K562 (cell line): ENCODE measurements at regions not wholly inside any gene's neighbourhood (a gene's known extent, or its start where the extent isn't known, plus 50 kb on each side); places are given as distances from the start of the nearest gene placed in this dataset.

Experiments used
- ATAC-seq: fragments of 200-7000 bp; cut with Tn5 transposase; 3 replicates; pipeline ENCODE4 v1.9.1; 2020; ENCODE audit warnings: moderate library complexity
- BruUV-seq: library from RNA; stranded (reverse); fragments of 400-500 nt; replicated peaks from 2 replicates; lab custom pipeline; 2021; lab: Mats Ljungman, UMichigan
- CTCF ChIA-PET: fragments of 300-600 bp; formaldehyde crosslinking; extraction: SDS; loops from one replicate; lab custom pipeline; 2021; ENCODE audit warnings: low intra/inter-chr PET ratio; lab: Yijun Ruan, JAX
- POLR2A ChIA-PET: fragments of 300-600, 350-650 bp; sonication (Branson Sonifier 250); formaldehyde crosslinking; extraction: SDS; loops from one replicate; lab custom pipeline; 2021; ENCODE audit warnings: antibody characterized with exemption, inconsistent platforms; lab: Yijun Ruan, JAX
- DNase-seq, 4 experiments: peaks; one replicate each; pipeline versions ENCODE4 v3.0.0 to v3.0.0-alpha.2; 2011 to 2018; ENCODE audit warnings: low spot score in 3 of 4, mixed read lengths in 3 of 4; ENCODE audit errors: extremely low read depth in 1 of 4
- FAIRE-seq: peaks from 2 replicates; lab custom pipeline; 2011; peaks lifted over from hg19 to GRCh38; lab: Jason Lieb, UNC
- H2AFZ ChIP-seq: 2 replicates; pipeline ENCODE4 v1.6.0; 2011; ENCODE audit warnings: low read depth, low read length, control low read depth, inconsistent platforms
- H3K27ac ChIP-seq: fragments of 200-600 bp; 3 replicates; pipeline ENCODE4 v1.8.0; 2011; ENCODE audit warnings: low read depth, mild to moderate bottlenecking, control low read depth, inconsistent platforms, low read length, moderate library complexity, mixed read lengths; ENCODE audit errors: extremely low read depth
- H3K27me3 ChIP-seq, 2 experiments: fragments of 300-600 bp in 1 of 2; 2 replicates in 1 of 2; 3 replicates in 1 of 2; pipeline versions ENCODE4 v1.6.0 to v1.8.0; 2011; ENCODE audit warnings: inconsistent platforms in 2 of 2, low read length in 2 of 2, mild to moderate bottlenecking in 1 of 2, mixed read lengths in 1 of 2, moderate library complexity in 1 of 2; ENCODE audit not compliant: control insufficient read depth in 2 of 2, insufficient read depth in 2 of 2
- H3K36me3 ChIP-seq: fragments of 300-600 bp; 3 replicates; pipeline ENCODE4 v1.8.0; 2011; ENCODE audit warnings: mild to moderate bottlenecking, low read length, inconsistent platforms; ENCODE audit not compliant: control insufficient read depth, insufficient read depth
- H3K4me1 ChIP-seq, 2 experiments: fragments of 200-600 bp in 1 of 2; replicated peaks in 1 of 2; 2 replicates in 1 of 2; 3 replicates in 1 of 2; pipeline versions ENCODE4 v1.5.1 to v1.8.0; 2011; ENCODE audit warnings: inconsistent platforms in 2 of 2, low read length in 2 of 2, mild to moderate bottlenecking in 1 of 2, mixed read lengths in 1 of 2, moderate library complexity in 1 of 2; ENCODE audit not compliant: control insufficient read depth in 2 of 2, insufficient read depth in 2 of 2
- H3K4me2 ChIP-seq: 2 replicates; pipeline ENCODE4 v1.6.1; 2011; ENCODE audit warnings: low read length, control low read depth, inconsistent platforms, mixed read lengths; ENCODE audit not compliant: insufficient read depth
- H3K4me3 ChIP-seq: fragments of 200-600 bp; sonication (generic), shearing (Covaris generic); 2 replicates; pipeline ENCODE4 v1.5.1; 2016; ENCODE audit warnings: control low read depth, inconsistent platforms
- H3K79me2 ChIP-seq: fragments of 200-600 bp; 3 replicates; pipeline ENCODE4 v1.8.0; 2011; ENCODE audit warnings: low read length, inconsistent platforms; ENCODE audit not compliant: control insufficient read depth, insufficient read depth
- H3K9ac ChIP-seq, 2 experiments: 2 replicates each; pipeline versions ENCODE4 v1.6.0 to v1.6.1; 2011; ENCODE audit warnings: low read depth in 2 of 2, low read length in 2 of 2, control low read depth in 1 of 2, inconsistent platforms in 1 of 2, mild to moderate bottlenecking in 1 of 2, mixed read lengths in 1 of 2; ENCODE audit not compliant: insufficient read depth in 1 of 2
- H3K9me1 ChIP-seq: one replicate; pipeline ENCODE4 v1.6.0; 2011; ENCODE audit warnings: inconsistent platforms, mild to moderate bottlenecking, low read length, moderate library complexity; ENCODE audit not compliant: control insufficient read depth, insufficient read depth
- H3K9me3 ChIP-seq: replicated peaks from 2 replicates; pipeline ENCODE4 v1.5.1; 2011; ENCODE audit warnings: low read depth, low read length, inconsistent platforms; ENCODE audit not compliant: control insufficient read depth, insufficient read depth
- H4K20me1 ChIP-seq: replicated peaks from 2 replicates; pipeline ENCODE4 v1.6.1; 2011; ENCODE audit warnings: low read length, inconsistent platforms, mixed read lengths; ENCODE audit not compliant: control insufficient read depth, insufficient read depth
- BRF1 ChIP-seq: IDR thresholded peaks from 3 replicates; pipeline ENCODE4 v1.6.1; 2011; ENCODE audit warnings: borderline replicate concordance, mild to moderate bottlenecking; ENCODE audit not compliant: insufficient read length; ENCODE audit errors: extremely low read depth
- CCAR2 ChIP-seq: fragments of 200-400 bp; formaldehyde crosslinking; IDR thresholded peaks from 2 replicates; pipeline ENCODE4 v1.6.1; 2017; ENCODE audit warnings: mild to moderate bottlenecking, low read depth, low read length
- EGR1 ChIP-seq: fragments of 450-650 bp; conservative IDR thresholded peaks from 2 replicates; pipeline ENCODE4 v1.6.1; 2017; ENCODE audit warnings: mild to moderate bottlenecking
- EZH2 ChIP-seq: IDR thresholded peaks from 2 replicates; pipeline ENCODE4 v1.6.1; 2012; ENCODE audit warnings: low read depth, mild to moderate bottlenecking, inconsistent platforms, low read length, borderline replicate concordance
- GABPB1 ChIP-seq: sonication (generic); formaldehyde crosslinking; IDR thresholded peaks from 2 replicates; pipeline ENCODE4 v1.8.0; 2022; ENCODE audit warnings: mild to moderate bottlenecking, missing genetic modification reagents
- HCFC1 ChIP-seq: IDR thresholded peaks from 2 replicates; pipeline ENCODE4 v1.6.1; 2012; ENCODE audit warnings: low read depth, low read length, improper control_type of control experiment
- HMBOX1 ChIP-seq: sonication (generic); IDR thresholded peaks from 2 replicates; pipeline ENCODE4 v1.6.1; 2016
- MNT ChIP-seq, 2 experiments: fragments of 450-650 bp; conservative IDR thresholded peaks; 2 replicates each; pipeline ENCODE4 v1.6.1; 2017; ENCODE audit warnings: mild to moderate bottlenecking in 2 of 2, moderate library complexity in 2 of 2
- PPARD ChIP-seq: fragments of 250-450 bp; sonication (Bioruptor Pico); IDR thresholded peaks from 2 replicates; pipeline ENCODE4 v1.8.0; 2022; ENCODE audit warnings: inconsistent platforms, mild to moderate bottlenecking, moderate library complexity
- SIX5 ChIP-seq, 2 experiments: IDR thresholded peaks; 2 replicates each; pipeline ENCODE4 v1.6.1; 2011; ENCODE audit warnings: low read length in 2 of 2, borderline replicate concordance in 1 of 2, low read depth in 1 of 2, mild to moderate bottlenecking in 1 of 2, moderate library complexity in 1 of 2; ENCODE audit not compliant: insufficient read depth in 1 of 2
- SPI1 ChIP-seq: IDR thresholded peaks from 2 replicates; pipeline ENCODE4 v1.6.1; 2011; ENCODE audit warnings: low read depth, low read length, control low read depth, borderline replicate concordance
- SREBF2 ChIP-seq: sonication (generic); formaldehyde crosslinking; IDR thresholded peaks from 2 replicates; pipeline ENCODE4 v1.4.0; 2020; ENCODE audit warnings: mild to moderate bottlenecking, missing genetic modification reagents
- TSC22D4 ChIP-seq: fragments of 450-650 bp; IDR thresholded peaks from 2 replicates; pipeline ENCODE4 v1.6.1; 2016; ENCODE audit warnings: missing genetic modification characterization, missing biosample characterization, control low read depth
- ZNF239 ChIP-seq: fragments of 250-450 bp; sonication (Bioruptor Pico); IDR thresholded peaks from 2 replicates; pipeline ENCODE4 v1.4.0; 2020; ENCODE audit warnings: mild to moderate bottlenecking
- ZNF699 ChIP-seq: fragments of 250-450 bp; sonication (Bioruptor Pico); IDR thresholded peaks from 2 replicates; pipeline ENCODE4 v1.8.0; 2021; ENCODE audit warnings: mild to moderate bottlenecking, moderate library complexity; ENCODE audit not compliant: insufficient replicate concordance
- ZNF764 ChIP-seq: fragments of 250-450 bp; sonication (Bioruptor Pico); IDR thresholded peaks from 2 replicates; pipeline ENCODE4 v1.4.0; 2020; ENCODE audit warnings: low read depth, mild to moderate bottlenecking, moderate library complexity
- WGBS: fragments of 100-300 bp; shearing (Covaris generic); methylation state at CpG from one replicate; pipeline ENCODE4 v1.1.6; 2016; ENCODE audit warnings: low coverage, mixed read lengths; ENCODE audit not compliant: insufficient coverage; ENCODE audit errors: missing lambda C conversion rate; 5-methylcytosine and 5-hydroxymethylcytosine counted together
- in situ Hi-C: fragments of 300-500 bp; cut with MboI; formaldehyde crosslinking; loops from 4 replicates; pipeline ENCODE4 v1.15.0; 2018; ENCODE audit warnings: inconsistent platforms, mixed read lengths
- intact Hi-C: fragments of 100-400 bp; cut with micrococcal nuclease; formaldehyde crosslinking; loops from 2 replicates; pipeline ENCODE4 v1.14.2; 2022
- TF ChIP-seq, protein P1 (sequence below): IDR thresholded peaks from 3 replicates; pipeline ENCODE4 v1.6.1; 2011; ENCODE audit warnings: borderline replicate concordance, mild to moderate bottlenecking, moderate library complexity; ENCODE audit not compliant: insufficient read length; ENCODE audit errors: extremely low read depth

- H3K4me3 ChIP-seq = no peak overlapping the region
- BruUV-seq = no TSS peak
- DNase-seq (no peak), ATAC-seq (no peak), FAIRE-seq (no peak)
- H2AFZ ChIP-seq = no peak overlapping the region
- no peak overlapping the region for H3K9ac ChIP-seq
- WGBS = 0% methylated on average over 9 of the region's 9 CpGs
- intact Hi-C loops (no loop called here), in situ Hi-C loops (no loop called here)
- H3K9me1 ChIP-seq = no peaks in the 10 kb centered on the region
- no peaks in the 10 kb centered on the region for H3K4me1 ChIP-seq
- H3K27ac ChIP-seq = no peak overlapping the region
- no peak overlapping the region for H3K4me2 ChIP-seq
- H3K27me3 ChIP-seq = peaks cover 10 to 32% of the 10 kb centered on the region in 2 experiments; a peak in 4 of 5 replicates
- no peaks in the 10 kb centered on the region for H4K20me1 ChIP-seq
- no peaks in the 10 kb centered on the region for H3K36me3 ChIP-seq
- H3K9me3 ChIP-seq = no peaks in the 10 kb centered on the region
- CTCF ChIA-PET = no interaction called here
- no peaks in the 10 kb centered on the region for H3K79me2 ChIP-seq
- POLR2A ChIA-PET = interaction anchor here (0.7 kb wide), 1 partner anchor 327 kb away, joined by 3 read pairs; no protein-coding TSS in a partner anchor
- no peak for TF ChIP-seq ZNF764 (CRISPR knock-in tag)
- peak; percentile 64 for TF ChIP-seq HCFC1
- peak; percentile 20 to 22; a peak in 1 of 4 replicates for TF ChIP-seq SIX5 (IDR thresholded peaks at IDR 0.05; ENCODE audit: borderline replicate concordance in 1 of 2, insufficient read depth in 1 of 2, low read depth in 1 of 2, low read length in 2 of 2)
- no peak for TF ChIP-seq EGR1
- TF ChIP-seq SREBF2 (CRISPR knock-in tag) = no peak
- TF ChIP-seq TSC22D4 (tag) = no peak
- no peak for TF ChIP-seq BRF1
- no peak for TF ChIP-seq PPARD
- TF ChIP-seq, protein P1, sequence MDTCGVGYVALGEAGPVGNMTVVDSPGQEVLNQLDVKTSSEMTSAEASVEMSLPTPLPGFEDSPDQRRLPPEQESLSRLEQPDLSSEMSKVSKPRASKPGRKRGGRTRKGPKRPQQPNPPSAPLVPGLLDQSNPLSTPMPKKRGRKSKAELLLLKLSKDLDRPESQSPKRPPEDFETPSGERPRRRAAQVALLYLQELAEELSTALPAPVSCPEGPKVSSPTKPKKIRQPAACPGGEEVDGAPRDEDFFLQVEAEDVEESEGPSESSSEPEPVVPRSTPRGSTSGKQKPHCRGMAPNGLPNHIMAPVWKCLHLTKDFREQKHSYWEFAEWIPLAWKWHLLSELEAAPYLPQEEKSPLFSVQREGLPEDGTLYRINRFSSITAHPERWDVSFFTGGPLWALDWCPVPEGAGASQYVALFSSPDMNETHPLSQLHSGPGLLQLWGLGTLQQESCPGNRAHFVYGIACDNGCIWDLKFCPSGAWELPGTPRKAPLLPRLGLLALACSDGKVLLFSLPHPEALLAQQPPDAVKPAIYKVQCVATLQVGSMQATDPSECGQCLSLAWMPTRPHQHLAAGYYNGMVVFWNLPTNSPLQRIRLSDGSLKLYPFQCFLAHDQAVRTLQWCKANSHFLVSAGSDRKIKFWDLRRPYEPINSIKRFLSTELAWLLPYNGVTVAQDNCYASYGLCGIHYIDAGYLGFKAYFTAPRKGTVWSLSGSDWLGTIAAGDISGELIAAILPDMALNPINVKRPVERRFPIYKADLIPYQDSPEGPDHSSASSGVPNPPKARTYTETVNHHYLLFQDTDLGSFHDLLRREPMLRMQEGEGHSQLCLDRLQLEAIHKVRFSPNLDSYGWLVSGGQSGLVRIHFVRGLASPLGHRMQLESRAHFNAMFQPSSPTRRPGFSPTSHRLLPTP = no peak
- TF ChIP-seq MNT (conservative IDR thresholded peaks at IDR 0.05) = no peak
- TF ChIP-seq EZH2 = no peak
- TF ChIP-seq SPI1 = no peak
- TF ChIP-seq ZNF239 (CRISPR knock-in tag) = no peak
- no peak for TF ChIP-seq CCAR2
- no peak for TF ChIP-seq GABPB1 (CRISPR knock-in tag)
- no peak for TF ChIP-seq ZNF699 (CRISPR knock-in tag)
- no peak for TF ChIP-seq HMBOX1
Measured at GRCh38 chr16:86362155-86362849, 148.0 kb upstream of the FOXF1 start.
